Fibroblast of skin of left biceps (primary cell): ENCODE measurements at regions not wholly inside any gene's neighbourhood (a gene's known extent, or its start where the extent isn't known, plus 50 kb on each side); places are given as distances from the start of the nearest gene placed in this dataset.
A peak's percentile ranks its signal among the peaks of the same experiment; 100 is the strongest.

Experiments
- DNase-seq, 2 experiments: peaks; one replicate each; pipeline ENCODE4 v3.0.0-alpha.2; 2013; ENCODE audit warnings: low read depth in 2 of 2

DNA sequence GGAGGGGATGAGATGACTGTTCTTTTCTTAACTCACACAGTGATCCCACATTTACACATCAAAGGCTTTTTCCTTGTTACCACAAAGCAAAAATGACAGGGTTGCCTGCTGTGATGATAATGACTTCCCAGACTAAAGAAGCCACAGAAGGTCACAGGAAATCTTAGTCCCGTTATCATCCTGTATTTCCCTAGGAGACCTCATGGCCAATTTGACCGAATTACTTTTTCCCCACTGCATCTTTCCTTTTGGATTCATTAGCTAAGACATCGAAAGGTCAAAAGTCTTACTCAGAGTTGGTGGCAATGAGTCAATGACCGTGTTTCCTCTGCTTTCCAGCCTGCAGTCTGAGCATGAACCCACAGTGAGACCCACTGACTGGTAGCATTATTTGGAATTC is 130.1 kb upstream of the INHBA start:
- DNase-seq, result no peak

DNA sequence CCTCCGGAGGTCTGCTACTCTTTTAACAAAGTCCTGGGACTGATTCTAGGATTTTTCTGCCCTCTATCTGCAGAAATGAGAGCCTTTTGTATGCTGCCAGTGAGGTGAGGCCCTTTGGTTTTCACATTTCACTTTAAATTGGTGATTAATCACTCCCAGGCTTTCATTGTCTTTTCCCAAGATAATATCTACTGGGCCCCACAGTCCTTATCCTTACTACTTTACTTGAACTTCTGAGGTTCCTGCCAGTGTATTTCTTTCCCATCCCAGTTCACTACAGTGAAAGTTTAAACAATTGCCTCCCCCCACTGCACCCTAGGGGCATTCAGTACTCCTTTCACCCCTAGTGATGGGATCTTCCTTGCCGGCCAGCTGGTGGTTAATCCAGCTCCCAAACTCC is 127.4 kb upstream of the INHBA start:
- DNase-seq, result no peak

DNA sequence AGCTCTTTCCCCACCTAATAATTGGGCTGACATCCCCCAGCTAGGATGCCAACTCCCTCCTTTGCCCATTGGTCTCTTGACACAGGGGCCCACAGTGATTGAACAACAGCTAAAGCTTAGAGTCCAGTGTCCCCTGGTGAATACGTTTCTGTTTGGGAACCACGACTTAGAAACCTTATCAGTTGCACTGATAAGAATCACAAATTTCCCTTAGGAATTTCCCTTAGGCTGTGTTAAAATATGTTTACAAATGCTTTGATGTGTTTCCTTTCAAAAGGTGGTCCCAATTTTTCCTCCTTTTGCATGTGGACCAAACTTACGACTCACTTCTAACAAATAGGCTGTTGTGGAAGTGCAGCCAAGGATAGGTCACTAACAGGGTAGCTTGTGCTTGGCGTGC is 126.0 kb upstream of the INHBA start:
- no peak for DNase-seq

DNA sequence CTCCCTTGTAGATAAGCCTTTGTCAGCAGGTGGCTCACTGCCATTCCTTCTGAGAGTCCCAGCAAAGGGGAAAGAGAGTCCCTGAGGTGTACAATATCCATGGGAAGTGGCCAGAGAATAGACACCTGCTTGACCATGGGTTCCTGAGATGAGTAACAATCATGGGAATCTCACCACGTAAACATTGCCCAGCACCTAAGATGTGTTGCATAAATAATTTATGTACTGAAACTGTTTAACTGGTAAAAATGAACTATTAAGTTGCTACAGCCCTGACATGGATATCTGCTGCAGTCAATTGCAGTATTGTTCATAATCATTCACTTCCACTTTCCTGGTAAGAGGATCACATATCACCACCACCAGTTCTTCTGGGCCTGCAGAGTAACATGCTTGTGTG is 123.8 kb upstream of the INHBA start:
- no peak for DNase-seq

DNA sequence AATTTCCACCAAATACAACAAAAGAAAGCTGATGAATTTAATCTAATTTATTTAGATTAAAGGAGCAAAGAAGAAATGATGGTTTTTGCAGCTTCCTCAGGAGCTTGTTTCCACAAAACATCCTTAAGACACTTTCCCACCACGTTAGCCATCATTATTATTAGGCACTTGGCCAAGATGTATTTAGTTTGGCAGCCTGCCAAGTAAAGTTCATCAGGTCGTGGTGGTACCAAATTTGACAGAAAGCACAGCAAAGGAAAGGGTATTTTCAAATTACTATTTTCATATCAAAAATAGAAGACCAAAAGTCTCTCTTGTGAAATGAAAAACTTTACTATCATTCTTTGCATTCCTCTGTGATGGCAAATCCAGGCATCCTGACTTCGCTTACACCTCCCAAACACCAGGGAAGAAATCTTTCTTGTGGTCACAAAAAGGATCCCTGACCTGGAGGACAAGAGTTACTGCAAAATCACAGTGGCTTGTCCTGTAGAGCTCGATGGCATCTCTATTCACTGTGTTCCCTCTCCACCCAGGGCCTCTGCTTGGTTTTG is 123.1 kb upstream of the INHBA start:
- DNase-seq, result no peak

DNA sequence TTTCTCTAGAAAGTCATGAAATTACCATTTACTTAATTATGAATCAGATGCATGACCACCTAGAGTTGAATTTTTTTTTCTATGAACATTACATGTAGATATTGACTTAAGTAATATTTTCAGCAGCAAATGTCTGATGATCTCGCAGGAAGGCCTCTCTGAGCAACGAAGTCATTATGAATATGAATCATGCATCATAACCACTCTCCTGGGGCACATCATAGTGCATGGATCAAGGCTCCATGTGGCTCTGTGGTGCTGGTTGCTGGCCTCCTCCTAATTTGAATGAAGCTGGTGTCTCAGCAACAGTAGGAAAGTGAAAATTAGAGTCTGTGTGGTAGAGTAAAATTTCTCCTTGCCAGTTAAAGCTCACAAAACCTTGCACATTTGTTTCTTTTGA is 121.4 kb upstream of the INHBA start:
- peak; percentile 25 to 42 for DNase-seq

DNA sequence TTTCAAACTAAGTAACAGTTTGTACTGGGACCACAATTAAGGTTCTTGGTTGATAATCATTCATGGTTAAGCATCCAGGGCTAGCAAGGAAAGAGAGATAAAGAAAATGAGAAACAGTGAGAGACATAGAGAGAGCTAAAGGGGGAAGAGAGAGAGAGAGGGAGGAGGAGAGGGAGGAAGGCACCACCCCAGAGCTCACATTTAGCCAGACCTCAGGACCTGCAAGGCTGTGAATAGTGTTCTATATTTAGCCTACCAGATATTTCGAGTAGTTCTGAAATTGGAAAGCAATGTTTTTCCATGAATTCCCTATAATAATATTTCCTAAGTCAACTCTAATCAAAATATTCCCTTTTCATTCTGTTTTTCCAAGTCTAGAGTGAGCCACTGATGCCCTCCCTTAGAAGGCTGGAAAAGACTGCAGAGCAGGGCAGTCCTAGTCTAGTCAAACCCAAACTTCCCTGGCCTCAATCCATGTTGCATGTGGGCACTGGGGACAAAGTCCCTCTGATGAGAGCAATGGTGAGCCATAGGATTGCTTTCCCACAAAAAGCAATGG is 119.4 kb upstream of the INHBA start:
- no peak for DNase-seq

DNA sequence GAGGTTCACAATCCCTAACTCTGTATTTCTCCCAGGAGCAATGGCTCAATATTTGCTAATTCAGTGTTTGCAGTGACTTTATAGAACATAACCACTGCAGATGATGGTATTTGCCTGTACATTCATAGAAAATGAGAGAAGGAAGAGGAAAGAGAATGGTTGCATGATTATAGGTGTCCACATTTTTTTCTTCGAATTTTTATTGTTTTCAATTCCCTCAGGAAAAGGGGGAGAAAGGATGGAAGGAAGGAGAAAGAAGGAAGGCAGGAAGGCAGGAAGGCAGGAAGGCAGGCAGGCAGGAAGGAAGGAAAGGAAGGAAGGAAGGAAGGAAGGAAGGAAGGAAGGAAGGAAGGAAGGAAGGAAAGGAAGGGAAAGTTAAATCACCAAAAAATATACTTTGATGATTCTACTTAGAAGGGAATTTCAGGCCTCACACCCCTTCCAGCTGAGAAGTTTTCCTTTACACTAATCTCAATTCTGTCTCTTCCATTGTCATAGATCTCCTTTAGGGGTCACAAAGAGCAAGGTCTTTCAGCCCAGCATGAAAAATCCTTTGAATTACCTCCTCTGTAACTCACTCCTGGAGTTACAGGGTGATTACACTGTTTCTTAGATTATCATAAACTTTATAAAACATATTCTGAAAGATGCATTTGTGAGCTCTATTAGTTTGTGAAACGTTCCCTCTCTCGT is 118.8 kb upstream of the INHBA start:
- DNase-seq, result no peak

DNA sequence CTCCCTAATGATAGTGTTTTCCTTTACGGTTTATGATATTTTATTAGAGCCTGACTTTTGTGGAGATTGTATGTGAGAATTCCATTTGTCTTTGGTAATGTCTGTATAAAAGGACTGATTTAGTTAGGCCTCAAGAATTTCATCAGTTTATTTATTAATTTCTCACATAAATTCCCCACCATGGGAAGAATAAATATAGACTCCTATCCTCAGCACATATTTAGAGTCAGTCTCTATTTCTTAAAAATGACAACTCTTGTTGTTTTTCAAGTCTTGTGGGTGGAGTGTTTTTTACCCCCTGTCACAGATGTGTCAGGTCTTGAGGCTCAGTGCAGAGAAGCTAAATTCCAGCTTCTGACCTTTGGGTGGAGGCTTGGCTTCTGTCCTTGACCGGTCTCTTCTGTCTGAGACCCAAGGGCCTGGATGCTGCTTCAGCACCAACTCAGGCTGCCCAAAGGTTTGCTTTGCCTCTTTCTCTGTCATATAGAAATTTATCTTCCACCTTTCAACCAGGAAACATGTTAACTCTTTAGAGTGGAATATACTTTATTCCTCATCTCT is 117.3 kb upstream of the INHBA start:
- no peak for DNase-seq

DNA sequence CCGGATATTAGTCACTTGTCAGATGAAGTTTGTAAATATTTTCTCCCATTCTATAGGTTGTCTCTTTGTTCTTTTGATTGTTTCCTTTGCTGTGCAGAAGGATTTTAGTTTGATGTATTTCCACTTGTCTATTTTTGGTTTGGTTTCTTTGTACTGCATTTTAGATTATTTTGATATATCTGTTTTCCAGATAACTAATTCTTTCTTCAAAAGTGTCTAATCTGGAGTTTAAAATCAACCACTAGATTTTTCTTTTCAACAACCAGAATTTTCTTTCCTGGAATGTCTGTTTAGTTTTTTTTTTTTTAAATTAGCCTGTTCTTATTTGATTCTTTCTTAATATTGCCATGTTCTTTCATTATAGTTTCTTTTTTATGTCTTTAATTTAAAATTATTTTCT is 116.8 kb upstream of the INHBA start:
- DNase-seq, result no peak

DNA sequence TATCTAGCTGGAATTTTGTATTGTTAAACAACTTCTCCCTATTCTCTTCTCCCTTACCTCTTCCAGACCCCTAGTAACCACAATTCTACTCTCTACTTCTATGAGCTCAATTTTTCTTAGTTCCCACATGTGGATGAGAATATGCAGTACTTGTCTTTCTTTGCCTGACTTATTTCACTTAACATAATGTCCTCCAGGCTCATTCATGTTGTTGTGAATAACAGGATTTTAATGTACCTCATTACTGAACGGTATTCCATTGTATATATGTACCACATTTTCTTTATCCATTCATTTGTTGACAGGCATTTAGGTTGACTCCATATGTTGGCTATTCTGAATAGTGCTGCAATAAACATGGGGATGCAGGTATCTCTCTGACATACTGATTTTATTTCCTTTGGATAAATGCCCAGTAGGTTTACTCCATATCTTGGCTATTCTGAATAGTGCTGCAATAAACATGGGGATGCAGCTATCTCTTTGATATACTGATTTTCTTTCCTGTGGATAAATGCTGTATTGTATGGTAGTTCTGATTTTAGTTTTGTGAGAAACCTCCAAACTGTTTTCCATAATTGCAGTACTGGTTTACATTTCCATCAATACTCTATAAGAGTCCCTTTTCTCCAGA is 116.0 kb upstream of the INHBA start:
- no peak for DNase-seq

DNA sequence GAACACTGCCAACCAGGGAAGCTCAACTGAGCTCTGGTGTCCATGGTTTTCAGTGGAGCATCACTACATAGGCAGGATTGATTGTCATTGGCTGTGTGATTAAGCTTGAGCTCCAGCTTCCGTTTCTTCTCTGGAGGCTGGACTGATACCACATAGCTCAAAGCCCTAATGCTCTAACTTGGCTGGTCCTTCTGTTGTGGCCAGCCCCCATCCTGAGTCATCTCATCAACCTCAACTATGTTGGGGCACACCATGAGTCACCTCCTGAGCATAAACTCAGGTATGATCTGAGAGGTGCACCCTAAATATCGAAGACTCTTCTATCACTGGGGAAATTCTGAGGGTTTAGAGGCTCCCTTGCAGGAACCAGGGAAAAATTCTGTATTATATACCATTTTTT is 114.5 kb upstream of the INHBA start:
- peak in 1 of 2 experiments; percentile 14 for DNase-seq

DNA sequence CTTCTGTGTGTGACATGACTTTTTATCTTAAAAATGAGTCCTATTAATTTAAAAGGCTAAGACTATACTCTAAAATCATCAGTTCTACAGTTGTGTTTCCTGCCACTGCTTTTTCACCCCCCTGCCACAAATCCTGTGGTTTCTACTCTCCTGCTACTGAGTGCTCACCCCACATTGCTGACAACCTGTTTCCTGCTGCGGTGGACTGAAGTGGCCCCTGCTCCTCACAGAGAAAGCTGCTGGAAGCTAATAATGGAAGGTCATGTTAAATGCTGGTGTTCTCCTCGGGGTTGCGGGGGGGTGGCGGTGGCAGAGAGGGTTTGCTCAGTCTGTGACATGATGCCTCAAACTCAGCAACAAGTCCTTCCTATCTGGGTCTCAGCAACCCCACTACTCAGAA is 113.2 kb upstream of the INHBA start:
- no peak for DNase-seq

DNA sequence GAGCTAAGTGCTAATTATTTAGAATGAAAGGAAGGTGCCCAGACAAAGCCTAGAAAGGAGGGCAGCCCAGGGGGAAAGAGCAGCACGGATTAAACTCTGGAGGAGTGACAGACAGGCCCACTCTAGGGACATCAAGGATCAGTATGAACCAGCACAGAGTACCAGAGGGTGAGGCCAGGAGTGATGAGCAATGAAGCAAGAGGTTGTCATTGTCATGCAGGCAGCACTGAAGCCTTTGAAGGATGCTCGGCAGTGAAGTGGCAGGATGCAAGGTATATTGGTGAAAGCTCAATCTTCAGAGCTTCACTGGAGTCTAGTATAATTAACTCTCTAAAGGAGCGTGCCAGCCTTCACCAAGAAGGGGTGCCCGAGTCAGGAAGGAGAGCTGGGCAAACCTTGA is 112.0 kb upstream of the INHBA start:
- no peak for DNase-seq

DNA sequence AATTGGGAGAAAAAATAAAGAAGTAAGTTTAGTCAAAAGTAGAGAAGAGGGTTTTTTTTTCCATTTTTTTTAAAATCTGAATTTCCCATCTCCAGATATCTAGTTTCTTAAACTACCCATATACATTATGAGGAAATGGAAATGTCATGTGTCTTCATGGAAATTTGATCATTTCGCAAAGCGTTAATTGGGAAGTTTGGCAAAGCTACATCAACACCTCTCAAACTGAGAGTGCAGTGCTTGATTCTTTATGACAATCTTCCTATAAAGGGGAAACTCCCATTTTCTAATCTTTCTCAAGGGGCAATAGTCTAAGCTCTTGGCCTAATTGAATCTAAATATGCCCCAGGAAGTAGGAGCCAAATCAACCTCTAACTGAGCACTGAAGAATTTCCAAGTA is 110.4 kb upstream of the INHBA start:
- DNase-seq, result no peak

DNA sequence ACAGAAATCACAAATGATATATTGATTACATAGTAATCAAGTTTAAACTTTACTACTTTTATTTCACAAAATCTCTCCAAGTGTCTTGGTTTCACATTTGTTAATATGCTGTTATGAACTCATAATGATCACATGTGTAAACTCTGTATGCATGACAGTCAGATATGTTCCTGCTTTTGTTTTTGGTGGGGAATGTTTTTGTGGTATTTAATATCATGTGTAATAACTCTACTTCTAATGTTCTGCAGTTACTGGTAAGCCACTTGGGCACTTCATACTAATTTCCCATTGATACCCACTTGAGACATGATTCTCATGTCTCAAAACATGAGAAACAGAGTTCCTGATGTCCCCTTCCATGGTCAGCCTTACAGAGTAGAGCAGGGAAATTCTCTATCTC is 109.1 kb upstream of the INHBA start:
- DNase-seq, result no peak

DNA sequence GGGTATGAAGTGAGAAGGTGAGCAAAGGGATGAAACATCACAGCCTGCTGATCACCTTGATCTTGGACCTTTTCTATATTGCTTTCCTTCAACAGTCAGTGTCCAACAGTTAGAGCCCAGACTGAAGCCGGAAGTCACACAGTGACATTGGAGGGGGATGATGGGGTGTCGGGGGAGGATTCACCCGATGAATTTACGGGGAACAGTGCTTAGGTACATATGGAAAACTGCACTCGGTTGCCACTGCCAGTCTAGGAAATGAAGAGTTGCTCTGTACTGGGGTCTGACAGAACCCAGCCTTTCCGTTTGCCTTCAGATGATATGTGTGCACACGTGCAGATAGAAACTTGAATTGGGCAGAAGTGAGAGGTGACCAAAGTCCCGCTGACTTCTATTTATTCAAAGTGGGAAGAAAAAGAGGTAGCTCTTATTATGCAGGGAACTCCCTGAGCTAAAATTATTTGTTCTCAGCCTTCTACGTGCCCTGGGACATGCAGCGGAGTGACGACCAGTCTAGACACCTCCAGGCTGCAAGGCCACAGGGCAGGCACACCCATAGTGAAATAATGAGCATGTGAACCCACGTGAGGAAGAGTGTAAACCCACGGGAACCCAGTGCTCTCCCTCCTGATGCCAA is 107.2 kb upstream of the INHBA start:
- no peak for DNase-seq

DNA sequence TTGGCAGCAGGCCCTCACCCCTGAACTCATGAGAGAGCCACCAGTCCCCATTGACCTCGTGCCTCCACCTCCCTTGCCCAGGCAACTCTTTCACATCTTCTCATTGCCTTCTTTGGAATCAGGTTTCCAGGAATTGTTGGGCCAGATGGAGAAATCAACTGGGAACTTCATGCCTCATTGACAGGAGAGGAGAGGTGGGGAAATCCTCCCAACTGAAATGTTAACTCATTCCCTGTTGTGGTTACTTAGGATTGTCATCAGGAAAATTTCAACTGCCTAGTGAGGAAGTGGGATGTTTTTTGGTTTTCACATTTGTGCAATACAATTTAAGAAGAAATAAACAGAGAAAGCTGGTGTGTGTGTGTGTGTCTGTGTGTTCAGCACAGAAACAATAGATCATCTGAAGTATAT is 106.6 kb upstream of the INHBA start:
- peak; percentile 68 to 73 for DNase-seq

DNA sequence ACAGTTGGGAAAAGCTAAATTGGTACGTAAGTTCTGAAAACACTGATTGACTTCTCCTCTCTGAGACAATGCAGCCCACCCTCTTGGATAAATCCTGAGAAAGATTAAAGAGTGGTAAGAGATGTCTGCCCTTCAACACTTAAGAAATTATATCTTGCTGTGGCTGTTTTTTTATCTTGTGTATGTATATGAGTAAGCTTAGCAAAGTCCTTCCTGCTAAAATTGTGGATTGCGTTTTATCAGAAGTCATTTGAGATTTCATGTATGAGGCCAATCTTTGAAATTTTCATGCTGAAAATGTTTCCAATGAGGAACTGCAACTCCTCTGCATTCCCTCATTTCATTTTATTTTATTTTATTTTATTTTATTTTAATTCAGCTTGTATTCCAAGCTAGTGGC is 106.2 kb upstream of the INHBA start:
- DNase-seq, result no peak

DNA sequence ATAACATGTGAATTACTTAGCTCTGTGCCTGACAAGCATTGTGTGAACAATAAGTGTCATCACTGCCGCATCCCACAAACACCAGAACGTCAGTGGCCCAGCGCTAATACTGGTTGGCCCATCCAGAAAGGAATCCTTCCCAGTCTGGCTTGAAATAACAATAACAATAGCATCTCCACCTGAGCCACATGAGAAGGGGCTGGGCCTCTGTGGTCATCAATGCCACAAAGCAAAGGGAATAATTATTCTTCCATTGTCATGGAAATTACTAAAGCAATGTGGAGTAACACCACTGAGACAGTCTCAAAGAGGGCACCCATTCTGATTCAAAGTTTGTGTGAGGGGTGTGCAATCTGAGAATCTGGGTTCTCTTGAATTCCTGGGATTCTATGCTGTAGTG is 105.7 kb upstream of the INHBA start:
- DNase-seq, result no peak

DNA sequence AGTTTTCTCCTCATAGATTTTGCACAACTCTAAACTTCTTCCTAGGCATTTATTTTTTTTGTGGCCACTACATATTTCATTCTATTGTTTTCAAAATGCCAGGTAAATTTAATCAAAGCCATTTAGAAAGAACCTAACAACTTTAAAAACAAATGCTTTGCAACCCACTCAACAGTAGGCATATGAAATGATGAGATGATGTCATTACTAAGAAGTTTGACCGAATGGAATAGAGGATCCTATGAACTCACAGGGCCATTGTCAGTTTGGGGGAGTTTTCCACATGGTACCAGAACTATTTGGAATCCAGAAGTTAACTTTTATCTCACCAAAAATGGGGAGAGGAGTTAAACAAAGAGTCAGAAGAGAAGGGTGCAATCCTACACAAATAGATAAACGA is 100.7 kb upstream of the INHBA start:
- no peak for DNase-seq

DNA sequence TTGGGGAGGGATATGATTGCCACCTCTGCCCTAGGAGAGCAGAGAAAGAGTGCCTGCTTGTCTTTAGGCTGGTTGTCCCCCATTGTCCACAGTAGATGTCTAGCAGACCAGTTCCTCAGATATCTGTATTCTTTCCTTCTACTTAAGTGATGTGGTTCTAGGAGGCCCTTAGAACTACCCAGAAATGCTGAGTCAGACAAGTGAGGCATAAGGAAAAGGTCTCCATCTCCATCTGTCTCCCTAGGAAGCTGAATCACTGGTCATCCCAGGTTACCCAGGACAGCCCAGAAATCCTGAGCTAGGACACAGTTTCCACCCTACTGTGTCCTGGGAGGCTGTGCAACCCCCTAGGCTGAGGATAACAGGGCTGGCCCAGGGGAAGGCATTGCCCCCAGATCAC is 93.4 kb upstream of the INHBA start:
- no peak for DNase-seq
